Colonic mucosa (tissue), 4 donors: ENCODE measurements at regions not wholly inside any gene's neighbourhood (a gene's known extent, or its start where the extent isn't known, plus 50 kb on each side); places are given as distances from the start of the nearest gene placed in this dataset.

ENCODE experiments used
- DNase-seq: peaks from one replicate; pipeline ENCODE4 v3.0.0-alpha.2; 2020
- H3K27ac ChIP-seq: fragments of 200-600 bp; one replicate; pipeline ENCODE4 v1.8.0; 2021
- H3K27me3 ChIP-seq: fragments of 200-600 bp; one replicate; pipeline ENCODE4 v1.8.0; 2021
- H3K36me3 ChIP-seq: fragments of 200-600 bp; one replicate; pipeline ENCODE4 v1.8.0; 2021
- H3K4me1 ChIP-seq: fragments of 200-600 bp; one replicate; pipeline ENCODE4 v1.8.0; 2021; ENCODE audit warnings: mild to moderate bottlenecking
- H3K4me3 ChIP-seq: fragments of 200-600 bp; one replicate; pipeline ENCODE4 v1.8.0; 2021
- H3K9ac ChIP-seq, 2 donors: one replicate each; pipeline ENCODE4 v1.7.0; 2013; ENCODE audit warnings: control low read depth in 2 of 2, low read depth in 2 of 2, low read length in 2 of 2
- H3K9me3 ChIP-seq: fragments of 200-600 bp; one replicate; pipeline ENCODE4 v1.8.0; 2021
- CTCF ChIP-seq: fragments of 200-600 bp; IDR thresholded peaks from one replicate; pipeline ENCODE4 v1.8.0; 2022; ENCODE audit warnings: antibody characterized with exemption, mild to moderate bottlenecking
- intact Hi-C: fragments of 100-400 bp; cut with DNase I; formaldehyde crosslinking; loops from one replicate; pipeline ENCODE4 v1.14.1; 2022
- donor health status: healthy.
- donor health status: DM: no; HTN: no; CAD: no.
- donor health status: DM: no; HTN: no; CAD: no.

- intact Hi-C loops, result no loop called here
- TF ChIP-seq CTCF, result no peak
- no peak for DNase-seq
- Histone ChIP-seq H3K9ac (no peak overlapping the region), H3K4me3 (no peak overlapping the region), H3K27ac (no peak overlapping the region), H3K9me3 (no peaks in the 10 kb centered on the region), H3K4me1 (peaks cover 5% of the 10 kb centered on the region), H3K27me3 (no peaks in the 10 kb centered on the region), H3K36me3 (no peaks in the 10 kb centered on the region)
Measured at GRCh38 chr10:4282496-4282895, 497.5 kb upstream of the KLF6 start.

- Histone ChIP-seq H3K9me3 (no peaks in the 10 kb centered on the region), H3K4me3 (no peak overlapping the region), H3K4me1 (peaks cover 5% of the 10 kb centered on the region), H3K9ac (peak overlapping the region in 1 of 2 donors; percentile 4), H3K27ac (peak overlapping the region; percentile 38), H3K27me3 (no peaks in the 10 kb centered on the region), H3K36me3 (no peaks in the 10 kb centered on the region)
- intact Hi-C loops, result no loop called here
- TF ChIP-seq CTCF, result no peak
- DNase-seq, result peak; percentile 34
Measured at GRCh38 chr10:4281190-4281825, 496.3 kb upstream of the KLF6 start.

DNA sequence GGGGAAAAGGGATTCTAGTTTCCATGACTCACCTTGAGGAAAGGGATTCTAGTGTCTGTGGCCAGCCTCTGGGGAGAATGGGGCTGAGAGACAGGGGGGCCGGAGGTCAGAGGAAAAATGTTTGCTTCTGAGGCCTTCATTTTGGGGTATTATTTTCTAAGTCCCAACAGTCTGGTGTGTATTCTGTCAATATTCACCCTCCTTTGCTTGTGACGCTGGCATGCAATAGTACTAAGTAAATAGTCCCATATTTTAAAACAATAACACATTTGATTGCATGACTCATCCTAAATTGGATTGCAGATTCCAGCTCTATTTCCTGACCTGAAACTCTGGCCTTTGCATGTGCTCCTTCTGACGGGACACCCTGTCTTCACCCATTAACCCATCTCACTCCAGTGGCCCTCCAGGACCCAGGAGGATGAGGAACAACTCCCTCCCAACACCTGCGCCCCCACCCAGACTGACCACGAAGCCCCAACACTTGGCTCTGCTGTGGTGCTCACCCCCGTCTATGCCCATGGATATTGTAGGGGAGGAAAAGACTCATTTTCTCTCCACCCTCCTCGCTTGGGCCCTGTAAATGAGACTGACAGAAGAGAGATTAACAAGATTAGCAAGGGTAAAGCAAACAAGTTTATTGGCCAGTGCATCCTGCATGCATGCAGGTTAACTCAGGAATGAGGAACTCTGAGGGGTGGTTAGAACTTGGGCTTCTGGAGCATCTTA lies 495.6 kb upstream of the KLF6 start:
- Histone ChIP-seq H3K36me3 (no peaks in the 10 kb centered on the region), H3K4me1 (peaks cover 5% of the 10 kb centered on the region), H3K9me3 (no peaks in the 10 kb centered on the region), H3K4me3 (no peak overlapping the region), H3K27me3 (no peaks in the 10 kb centered on the region), H3K9ac (peak overlapping the region in 1 of 2 donors; percentile 4), H3K27ac (peak overlapping the region; percentile 38)
- peak; percentile 61 for DNase-seq
- intact Hi-C loops, result no loop called here
- TF ChIP-seq CTCF, result no peak

- no peaks in the 10 kb centered on the region for H3K9me3 ChIP-seq
- H3K27ac ChIP-seq, result no peak overlapping the region
- TF ChIP-seq CTCF, result no peak
- H3K27me3 ChIP-seq, result no peaks in the 10 kb centered on the region
- intact Hi-C loops, result no loop called here
- peaks cover 5% of the 10 kb centered on the region for H3K4me1 ChIP-seq
- H3K36me3 ChIP-seq, result no peaks in the 10 kb centered on the region
- no peak overlapping the region for H3K9ac ChIP-seq
- H3K4me3 ChIP-seq, result no peak overlapping the region
- no peak for DNase-seq
Measured at GRCh38 chr10:4279655-4280054, 494.6 kb upstream of the KLF6 start.

- H3K27ac ChIP-seq, result no peak overlapping the region
Measured at GRCh38 chr10:4278186-4278585, 493.2 kb upstream of the KLF6 start.

More at GRCh38 chr10:4278186-4278585, 493.2 kb upstream of the KLF6 start:
- Histone ChIP-seq H3K4me1 (peaks cover 5% of the 10 kb centered on the region), H3K4me3 (no peak overlapping the region), H3K36me3 (no peaks in the 10 kb centered on the region), H3K9ac (no peak overlapping the region), H3K27me3 (no peaks in the 10 kb centered on the region), H3K9me3 (no peaks in the 10 kb centered on the region)
- no peak for DNase-seq
- intact Hi-C loops, result no loop called here
- no peak for TF ChIP-seq CTCF
